Brain microvascular endothelial cell (primary cell): ENCODE measurements at regions not wholly inside any gene's neighbourhood (a gene's known extent, or its start where the extent isn't known, plus 50 kb on each side); places are given as distances from the start of the nearest gene placed in this dataset.

Source experiments
- DNase-seq: peaks from one replicate; pipeline ENCODE4 v3.0.0-alpha.2; 2020
- H3K27ac ChIP-seq: fragments of 250-450 bp; sonication (Bioruptor Pico); 2 replicates; pipeline ENCODE4 v1.5.1; 2020; ENCODE audit warnings: mild to moderate bottlenecking, moderate library complexity
- H3K27me3 ChIP-seq: fragments of 250-450 bp; sonication (Bioruptor Pico); replicated peaks from 2 replicates; pipeline ENCODE4 v1.5.1; 2020; ENCODE audit warnings: mild to moderate bottlenecking
- H3K36me3 ChIP-seq: fragments of 250-450 bp; sonication (Bioruptor Pico); replicated peaks from 2 replicates; pipeline ENCODE4 v1.5.1; 2020; ENCODE audit warnings: mild to moderate bottlenecking
- H3K4me3 ChIP-seq: 2 replicates; pipeline ENCODE4 v1.5.1; 2011; ENCODE audit warnings: low read depth, mild to moderate bottlenecking, control low read depth, low read length, moderate library complexity
- CTCF ChIP-seq: IDR thresholded peaks from 2 replicates; pipeline ENCODE4 v1.5.1; 2011; ENCODE audit warnings: low read depth, mild to moderate bottlenecking, moderate library complexity, low read length, control low read depth, inconsistent platforms; ENCODE audit errors: missing control alignments
- in situ Hi-C: cut with HindIII; loops from 2 replicates; pipeline ENCODE4 v1.10.0; 2017; ENCODE audit warnings: low sequenced_read_pairs, low pct_ligation_motif_present

- no peaks in the 10 kb centered on the region for H3K27me3 ChIP-seq
- no peak for DNase-seq
- no peak overlapping the region for H3K27ac ChIP-seq
- H3K36me3 ChIP-seq, result no peaks in the 10 kb centered on the region
- in situ Hi-C loops, result no loop called here
- H3K4me3 ChIP-seq, result no peak overlapping the region
- TF ChIP-seq CTCF, result no peak
Measured at GRCh38 chr5:38113880-38114279, 144.5 kb upstream of the EGFLAM start.

- DNase-seq, result no peak
- in situ Hi-C loops, result no loop called here
- Histone ChIP-seq H3K27ac (no peak overlapping the region), H3K4me3 (no peak overlapping the region), H3K36me3 (no peaks in the 10 kb centered on the region), H3K27me3 (no peaks in the 10 kb centered on the region)
- no peak for TF ChIP-seq CTCF
Measured at GRCh38 chr5:38113456-38113855, 144.9 kb upstream of the EGFLAM start.

GRCh38 chr5:38112938-38113337 is 145.4 kb upstream of the EGFLAM start:
- H3K27ac ChIP-seq, result no peak overlapping the region
- no peaks in the 10 kb centered on the region for H3K36me3 ChIP-seq
- in situ Hi-C loops, result no loop called here
- no peak for DNase-seq
- no peak overlapping the region for H3K4me3 ChIP-seq
- TF ChIP-seq CTCF, result no peak
- H3K27me3 ChIP-seq, result no peaks in the 10 kb centered on the region

- no peak for DNase-seq
- no peak for TF ChIP-seq CTCF
- Histone ChIP-seq H3K36me3 (no peaks in the 10 kb centered on the region), H3K27me3 (no peaks in the 10 kb centered on the region), H3K27ac (no peak overlapping the region), H3K4me3 (no peak overlapping the region)
- in situ Hi-C loops, result no loop called here
Measured at GRCh38 chr5:38110130-38110529, 148.2 kb upstream of the EGFLAM start.

GRCh38 chr5:38107096-38107495 is 151.3 kb upstream of the EGFLAM start:
- in situ Hi-C loops, result no loop called here
- Histone ChIP-seq H3K27ac (no peak overlapping the region), H3K36me3 (no peaks in the 10 kb centered on the region), H3K27me3 (no peaks in the 10 kb centered on the region), H3K4me3 (no peak overlapping the region)
- no peak for DNase-seq
- no peak for TF ChIP-seq CTCF

GRCh38 chr5:38105801-38106200 is 152.6 kb upstream of the EGFLAM start:
- no peak for TF ChIP-seq CTCF
- in situ Hi-C loops, result no loop called here
- H3K4me3 ChIP-seq, result no peak overlapping the region
- no peak overlapping the region for H3K27ac ChIP-seq
- no peaks in the 10 kb centered on the region for H3K36me3 ChIP-seq
- no peak for DNase-seq
- H3K27me3 ChIP-seq, result no peaks in the 10 kb centered on the region
